CD4-positive, alpha-beta T cell treated with Interleukin-17A for 1 hour (primary cell): ENCODE measurements at regions not wholly inside any gene's neighbourhood (a gene's known extent, or its start where the extent isn't known, plus 50 kb on each side); places are given as distances from the start of the nearest gene placed in this dataset.
"Not testable (repeated sequence)": the region's sequence is repeated elsewhere in the genome, so short reads cannot be mapped to it uniquely, and the experiment has no call there.

ENCODE experiments used
- DNase-seq: peaks from one replicate; pipeline ENCODE4 v3.0.0-alpha.2; 2020

- DNase-seq: no peak
These were observed 198.9 kb downstream of the LRATD1 start for GRCh38 chr2:14831458-14831857.

GRCh38 chr2:14843507-14844204 is 211.1 kb downstream of the LRATD1 start:
- DNase-seq: no peak

- DNase-seq: no peak
These were observed 223.2 kb downstream of the LRATD1 start for GRCh38 chr2:14855751-14856150.

GRCh38 chr2:14861181-14861580 is 228.7 kb downstream of the LRATD1 start:
- DNase-seq: no peak

- DNase-seq: no peak
These were observed 234.3 kb downstream of the LRATD1 start for GRCh38 chr2:14866736-14867352.

- no peak for DNase-seq
These were observed 235.3 kb downstream of the LRATD1 start for GRCh38 chr2:14867853-14868252.

GRCh38 chr2:14872779-14873325 is 240.3 kb downstream of the LRATD1 start:
- DNase-seq: no peak

- no peak for DNase-seq
These were observed 249.3 kb downstream of the LRATD1 start for GRCh38 chr2:14881651-14882327.

GRCh38 chr2:14884651-14885050 is 252.1 kb downstream of the LRATD1 start:
- DNase-seq: no peak

- DNase-seq: no peak
These were observed 259.0 kb downstream of the LRATD1 start for GRCh38 chr2:14891546-14891945.

GRCh38 chr2:14896330-14897030 is 264.0 kb downstream of the LRATD1 start:
- no peak for DNase-seq

GRCh38 chr2:14899621-14900414 is 267.3 kb downstream of the LRATD1 start:
- DNase-seq: no peak

- no peak for DNase-seq
These were observed 269.2 kb downstream of the LRATD1 start for GRCh38 chr2:14901737-14902136.

- DNase-seq: no peak
These were observed 270.4 kb downstream of the LRATD1 start for GRCh38 chr2:14902953-14903352.

GRCh38 chr2:14903709-14904374 is 271.3 kb downstream of the LRATD1 start:
- DNase-seq: peak; percentile 33

- not testable (repeated sequence) for DNase-seq
These were observed 271.9 kb downstream of the LRATD1 start for GRCh38 chr2:14904378-14904777.

- no peak for DNase-seq
These were observed 273.1 kb downstream of the LRATD1 start for GRCh38 chr2:14905571-14905970.

GRCh38 chr2:14907014-14907612 is 274.6 kb downstream of the LRATD1 start:
- DNase-seq: no peak

- no peak for DNase-seq
These were observed 277.3 kb downstream of the LRATD1 start for GRCh38 chr2:14909795-14910194.

GRCh38 chr2:14910654-14911053 is 278.1 kb downstream of the LRATD1 start:
- DNase-seq: no peak

GRCh38 chr2:14915983-14916382 is 283.5 kb downstream of the LRATD1 start:
- no peak for DNase-seq
